HPDE6-E6E7 (cell line): ENCODE measurements at regions not wholly inside any gene's neighbourhood (a gene's known extent, or its start where the extent isn't known, plus 50 kb on each side); places are given as distances from the start of the nearest gene placed in this dataset.

ENCODE experiments used
- DNase-seq: peaks from one replicate; pipeline ENCODE4 v3.0.0; 2011; ENCODE audit warnings: missing footprints; ENCODE audit errors: extremely low spot score

DNA sequence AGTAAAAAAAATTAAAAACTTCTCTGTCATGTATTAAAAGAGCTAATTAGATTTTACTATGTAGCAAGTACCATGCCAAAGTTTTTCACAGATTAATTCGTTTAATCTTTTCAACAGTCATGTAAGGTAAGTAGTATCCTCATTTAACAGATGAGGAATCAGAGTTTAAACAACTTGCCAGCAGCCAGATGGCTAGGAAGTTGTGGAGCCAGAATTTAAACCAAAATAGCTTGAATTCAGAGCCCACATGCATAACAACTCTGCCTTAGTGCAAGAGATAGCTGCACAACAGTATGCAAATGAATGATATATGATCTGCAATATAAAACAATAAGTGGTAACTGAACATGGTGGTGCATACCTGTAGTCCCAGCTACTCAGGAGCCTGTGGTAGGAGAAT is 75.3 kb downstream of the NAP1L3 start:
- no peak for DNase-seq

- no peak for DNase-seq
These were observed 78.6 kb downstream of the NAP1L3 start for GRCh38 chrX:93594780-93595179.

GRCh38 chrX:93593966-93594365 is 79.4 kb downstream of the NAP1L3 start:
- DNase-seq = no peak

DNA sequence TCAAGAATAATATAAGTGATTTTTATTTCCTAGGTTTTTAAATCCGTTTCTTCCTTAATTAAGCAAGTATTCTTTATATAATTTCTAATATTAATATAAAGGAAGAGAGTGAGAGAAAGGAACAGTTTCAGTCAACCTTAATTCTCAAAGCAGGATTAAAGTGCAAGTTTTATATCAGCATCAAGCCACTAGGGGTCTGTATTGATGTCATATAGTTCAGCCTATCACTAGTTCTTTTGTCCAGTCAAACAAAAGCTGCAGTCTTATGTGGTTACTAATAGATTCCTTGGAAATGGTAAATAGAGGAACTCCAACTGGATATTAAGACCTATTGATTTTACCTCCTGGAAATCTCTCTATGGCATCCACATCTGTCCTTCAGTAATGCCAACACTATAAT is 82.0 kb downstream of the NAP1L3 start:
- DNase-seq = no peak

GRCh38 chrX:93585661-93586060 is 87.7 kb downstream of the NAP1L3 start:
- DNase-seq = peak; percentile 2

DNA sequence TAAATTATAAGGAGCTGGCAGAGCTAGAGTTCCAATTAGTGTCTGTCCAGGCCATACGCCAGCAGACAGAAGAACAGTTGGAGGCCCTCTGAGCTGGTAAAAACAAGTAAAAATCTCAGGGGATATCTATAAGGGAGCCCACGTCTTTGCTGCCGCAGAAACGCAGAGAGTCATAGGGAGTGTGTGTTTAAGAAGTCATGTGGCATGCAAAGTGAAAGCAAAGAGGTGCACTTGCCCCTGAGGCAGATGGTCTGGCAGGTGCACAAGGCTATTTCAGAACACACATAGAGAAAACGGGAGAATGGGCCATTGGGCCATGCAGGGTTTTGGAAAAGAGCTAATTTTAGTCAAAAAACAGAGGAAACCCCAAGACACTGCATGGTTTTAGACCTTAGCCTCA is 92.7 kb downstream of the NAP1L3 start:
- DNase-seq = no peak

DNA sequence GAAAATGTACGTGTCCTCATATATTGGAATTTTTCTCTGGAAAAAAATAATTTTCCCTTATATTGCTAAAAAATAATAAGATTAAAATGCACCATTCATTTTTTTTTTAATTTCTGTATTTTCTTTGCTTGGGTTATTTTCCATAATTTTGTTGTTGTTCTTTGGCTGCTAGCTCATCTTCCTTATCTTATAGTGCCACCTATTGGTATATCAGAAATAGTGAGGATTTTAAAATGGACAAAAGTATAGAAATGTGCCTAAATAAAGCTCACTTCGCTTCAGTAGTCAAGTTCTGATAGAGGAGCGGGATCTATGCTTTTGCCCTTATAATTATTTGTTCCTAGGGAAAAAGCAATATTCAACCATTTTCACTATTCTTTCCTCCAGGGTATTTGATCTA is 134.8 kb downstream of the NAP1L3 start:
- no peak for DNase-seq

- DNase-seq = no peak
These were observed 144.5 kb downstream of the NAP1L3 start for GRCh38 chrX:93528917-93529316.
